Neuronal stem cell (in vitro differentiated cells): ENCODE measurements at regions not wholly inside any gene's neighbourhood (a gene's known extent, or its start where the extent isn't known, plus 50 kb on each side); places are given as distances from the start of the nearest gene placed in this dataset.

Source experiments
- DNase-seq: peaks from one replicate; pipeline ENCODE4 v3.0.0-alpha.2; 2013; ENCODE audit warnings: low spot score
- H2AFZ ChIP-seq: one replicate; pipeline ENCODE4 v1.6.1; 2013; ENCODE audit warnings: mild to moderate bottlenecking, low read length, inconsistent platforms
- H2AK5ac ChIP-seq: 2 replicates; pipeline ENCODE4 v1.6.1; 2013; ENCODE audit warnings: low read depth, mild to moderate bottlenecking, inconsistent platforms, low read length, moderate library complexity, mixed read lengths
- H2BK120ac ChIP-seq: 2 replicates; pipeline ENCODE4 v1.6.1; 2013; ENCODE audit warnings: low read depth, mild to moderate bottlenecking, inconsistent platforms, low read length, moderate library complexity, mixed read lengths
- H2BK12ac ChIP-seq: one replicate; pipeline ENCODE4 v1.6.1; 2013; ENCODE audit warnings: low read length, inconsistent platforms
- H2BK15ac ChIP-seq: 2 replicates; pipeline ENCODE4 v1.6.1; 2013; ENCODE audit warnings: mild to moderate bottlenecking, low read length, inconsistent platforms, mixed read lengths
- H2BK5ac ChIP-seq: one replicate; pipeline ENCODE4 v1.6.1; 2013; ENCODE audit warnings: inconsistent platforms, mild to moderate bottlenecking, low read length, moderate library complexity
- H3K14ac ChIP-seq: one replicate; pipeline ENCODE4 v1.6.1; 2013; ENCODE audit warnings: low read length, inconsistent platforms
- H3K18ac ChIP-seq: 2 replicates; pipeline ENCODE4 v1.6.1; 2013; ENCODE audit warnings: low read length, inconsistent platforms
- H3K23ac ChIP-seq: 2 replicates; pipeline ENCODE4 v1.6.1; 2013; ENCODE audit warnings: low read depth, mild to moderate bottlenecking, mixed read lengths, low read length, inconsistent platforms; ENCODE audit not compliant: poor library complexity
- H3K27ac ChIP-seq: replicated peaks from 3 replicates; pipeline ENCODE4 v1.5.1; 2013; ENCODE audit warnings: low read length, inconsistent platforms
- H3K27me3 ChIP-seq, 3 experiments: 2 replicates each; pipeline ENCODE4 v1.6.1; 2013; ENCODE audit warnings: low read length in 3 of 3, mild to moderate bottlenecking in 2 of 3, inconsistent platforms in 1 of 3, low read depth in 1 of 3, mixed read lengths in 1 of 3, moderate library complexity in 1 of 3; ENCODE audit not compliant: control insufficient read depth in 3 of 3, insufficient read depth in 3 of 3
- H3K36me3 ChIP-seq, 2 donors: replicated peaks in 1 of 2; 2 replicates each; pipeline ENCODE4 v1.6.1; 2013; ENCODE audit warnings: low read length in 2 of 2; ENCODE audit not compliant: control insufficient read depth in 2 of 2, insufficient read depth in 2 of 2
- H3K4ac ChIP-seq: 2 replicates; pipeline ENCODE4 v1.6.1; 2013; ENCODE audit warnings: inconsistent platforms, mild to moderate bottlenecking, low read length, moderate library complexity
- H3K4me1 ChIP-seq, 2 donors: 1 replicate in 1 of 2; 2 replicates in 1 of 2; pipeline ENCODE4 v1.6.1; 2013; ENCODE audit warnings: low read length in 2 of 2, low read depth in 1 of 2; ENCODE audit not compliant: control insufficient read depth in 2 of 2, insufficient read depth in 1 of 2
- H3K4me2 ChIP-seq: one replicate; pipeline ENCODE4 v1.6.1; 2013; ENCODE audit warnings: mild to moderate bottlenecking, low read length, inconsistent platforms; ENCODE audit not compliant: insufficient read depth, poor library complexity, severe bottlenecking
- H3K4me3 ChIP-seq, 2 donors: 2 replicates each; pipeline ENCODE4 v1.5.1; 2013; ENCODE audit warnings: low read length in 2 of 2, mild to moderate bottlenecking in 2 of 2, inconsistent platforms in 1 of 2, moderate library complexity in 1 of 2
- H3K79me1 ChIP-seq: one replicate; pipeline ENCODE4 v1.6.1; 2013; ENCODE audit warnings: low read depth, mild to moderate bottlenecking, inconsistent platforms, low read length, moderate library complexity
- H3K9ac ChIP-seq: one replicate; pipeline ENCODE4 v1.6.1; 2013; ENCODE audit warnings: mild to moderate bottlenecking, low read depth, low read length, inconsistent platforms; ENCODE audit not compliant: poor library complexity
- H3K9me3 ChIP-seq, 2 donors: replicated peaks in 1 of 2; 2 replicates each; pipeline versions ENCODE3 to v1.6.1; 2013; ENCODE audit warnings: low read length in 2 of 2, mild to moderate bottlenecking in 2 of 2, inconsistent platforms in 1 of 2, low read depth in 1 of 2, mixed read lengths in 1 of 2, moderate library complexity in 1 of 2; ENCODE audit not compliant: control insufficient read depth in 2 of 2, insufficient read depth in 1 of 2
- H4K8ac ChIP-seq: one replicate; pipeline ENCODE4 v1.6.1; 2013; ENCODE audit warnings: low read depth, mild to moderate bottlenecking, inconsistent platforms, low read length, moderate library complexity
- H4K91ac ChIP-seq: one replicate; pipeline ENCODE4 v1.6.1; 2013; ENCODE audit warnings: low read length, low read depth, mild to moderate bottlenecking, inconsistent platforms; ENCODE audit not compliant: poor library complexity
- WGBS, 2 donors: extraction: QIAGEN DNeasy Blood & Tissue Kit; methylation state at CpG; one replicate each; pipeline ENCODE4 v1.1.7; 2013; ENCODE audit warnings: missing lambda C conversion rate in 2 of 2, mixed read lengths in 1 of 2; ENCODE audit not compliant: insufficient read length in 2 of 2, insufficient replicate concordance in 1 of 2; ENCODE audit errors: extremely low coverage in 2 of 2; 5-methylcytosine and 5-hydroxymethylcytosine counted together

GRCh38 chr9:129414993-129415941 lies 205.6 kb downstream of the C9orf50 start:
- Histone ChIP-seq H4K91ac (peak overlapping the region; percentile 74), H3K4me1 (peaks cover 32 to 37% of the 10 kb centered on the region in 2 donors), H2AFZ (peak overlapping the region; percentile 45), H3K36me3 (no peaks in the 10 kb centered on the region), H2BK12ac (peak overlapping the region; percentile 91), H2BK120ac (peak overlapping the region; percentile 93), H2AK5ac (peak overlapping the region; percentile 97), H3K18ac (peak overlapping the region; percentile 98), H2BK5ac (peak overlapping the region; percentile 99), H3K4me2 (peak overlapping the region; percentile 42), H2BK15ac (peak overlapping the region; percentile 59), H3K14ac (peak overlapping the region; percentile 60), H3K4me3 (peak overlapping the region in 1 of 2 donors; percentile 49), H4K8ac (no peak overlapping the region), H3K27me3 (no peaks in the 10 kb centered on the region), H3K27ac (peak overlapping the region; percentile 97), H3K4ac (peak overlapping the region; percentile 54), H3K79me1 (no peaks in the 10 kb centered on the region), H3K9me3 (peaks cover 3 to 6% of the 10 kb centered on the region in 2 donors), H3K23ac (peak overlapping the region; percentile 38), H3K9ac (peak overlapping the region; percentile 78)
- no peak for DNase-seq
- no CpG with 5 or more reads among the region's 21 CpGs for WGBS, 2 donors

GRCh38 chr9:129414377-129414992 lies 206.4 kb downstream of the C9orf50 start:
- peak overlapping the region; percentile 67 for H3K14ac ChIP-seq
- no peak overlapping the region for H3K23ac ChIP-seq
- peak overlapping the region; percentile 97 for H2AK5ac ChIP-seq
- peak overlapping the region; percentile 63 for H3K9ac ChIP-seq
- peak overlapping the region; percentile 63 for H3K4me2 ChIP-seq
- peak overlapping the region; percentile 97 for H2BK15ac ChIP-seq
- DNase-seq: peak; percentile 81
- H3K27me3 ChIP-seq: no peaks in the 10 kb centered on the region
- peak overlapping the region in 1 of 2 donors; percentile 49 for H3K4me3 ChIP-seq
- H2BK120ac ChIP-seq: peak overlapping the region; percentile 99
- H3K18ac ChIP-seq: peak overlapping the region; percentile 100
- WGBS, 2 donors: no CpG with 5 or more reads among the region's 31 CpGs
- H3K79me1 ChIP-seq: no peaks in the 10 kb centered on the region
- no peak overlapping the region for H3K4ac ChIP-seq
- H3K4me1 ChIP-seq: peaks cover 32 to 37% of the 10 kb centered on the region in 2 donors
- no peak overlapping the region for H2BK12ac ChIP-seq
- peak overlapping the region; percentile 99 for H2BK5ac ChIP-seq
- no peak overlapping the region for H4K91ac ChIP-seq
- H2AFZ ChIP-seq: peak overlapping the region; percentile 45
- no peak overlapping the region for H4K8ac ChIP-seq
- peak overlapping the region; percentile 97 for H3K27ac ChIP-seq
- H3K36me3 ChIP-seq: peaks cover 0 to 2% of the 10 kb centered on the region in 2 donors
- peaks cover 6 to 11% of the 10 kb centered on the region in 2 donors for H3K9me3 ChIP-seq

GRCh38 chr9:129413537-129414376 lies 207.1 kb downstream of the C9orf50 start:
- Histone ChIP-seq H3K4me1 (peaks cover 32 to 43% of the 10 kb centered on the region in 2 donors), H4K91ac (no peak overlapping the region), H3K4me2 (peak overlapping the region; percentile 79), H2BK5ac (peak overlapping the region; percentile 99), H3K4me3 (peak overlapping the region; percentile 23 to 49), H3K27ac (peak overlapping the region; percentile 97), H3K27me3 (no peaks in the 10 kb centered on the region), H3K4ac (peak overlapping the region; percentile 99), H3K23ac (peak overlapping the region; percentile 70), H3K9me3 (peaks cover 4 to 11% of the 10 kb centered on the region in 2 donors), H3K9ac (peak overlapping the region; percentile 76), H2AK5ac (peak overlapping the region; percentile 97), H2AFZ (peak overlapping the region; percentile 68), H3K18ac (peak overlapping the region; percentile 100), H2BK15ac (peak overlapping the region; percentile 97), H3K79me1 (no peaks in the 10 kb centered on the region), H2BK120ac (peak overlapping the region; percentile 99), H4K8ac (peak overlapping the region; percentile 78), H3K14ac (peak overlapping the region; percentile 67), H3K36me3 (peaks cover 0 to 2% of the 10 kb centered on the region in 2 donors), H2BK12ac (peak overlapping the region; percentile 95)
- WGBS, 2 donors: no CpG with 5 or more reads among the region's 84 CpGs
- peak; percentile 94 for DNase-seq
